DMS153 treated with DMSO at 0.1 percent for 48 hours (cell line): ENCODE measurements at regions not wholly inside any gene's neighbourhood (a gene's known extent, or its start where the extent isn't known, plus 50 kb on each side); places are given as distances from the start of the nearest gene placed in this dataset.
"Not testable (repeated sequence)": the region's sequence is repeated elsewhere in the genome, so short reads cannot be mapped to it uniquely, and the experiment has no call there.

ENCODE experiments used
- DNase-seq: peaks from one replicate; lab custom pipeline; 2025; ENCODE audit not compliant: unreplicated experiment; lab: John Stamatoyannopoulos, UW

GRCh38 chr5:127213231-127213630, 77.4 kb upstream of the MEGF10 start:
- DNase-seq: no peak

GRCh38 chr5:127216143-127216542, 74.5 kb upstream of the MEGF10 start:
- no peak for DNase-seq

- DNase-seq: no peak
Observed at GRCh38 chr5:127216898-127217675, 73.5 kb upstream of the MEGF10 start.

GRCh38 chr5:127221936-127222335, 68.7 kb upstream of the MEGF10 start:
- DNase-seq: not testable (repeated sequence)

GRCh38 chr5:127222571-127223156, 67.9 kb upstream of the MEGF10 start:
- DNase-seq: not testable (repeated sequence)

GRCh38 chr5:127223256-127223974, 67.2 kb upstream of the MEGF10 start:
- no peak for DNase-seq

- no peak for DNase-seq
Observed at GRCh38 chr5:127227881-127228280, 62.7 kb upstream of the MEGF10 start.

- no peak for DNase-seq
Observed at GRCh38 chr5:127228540-127229184, 61.9 kb upstream of the MEGF10 start.

- no peak for DNase-seq
Observed at GRCh38 chr5:127229185-127229889, 61.3 kb upstream of the MEGF10 start.

- no peak for DNase-seq
Observed at GRCh38 chr5:127231118-127231517, 59.5 kb upstream of the MEGF10 start.

GRCh38 chr5:127233590-127233989, 57.0 kb upstream of the MEGF10 start:
- DNase-seq: no peak

- DNase-seq: no peak
Observed at GRCh38 chr5:127235136-127235535, 55.5 kb upstream of the MEGF10 start.

- no peak for DNase-seq
Observed at GRCh38 chr5:127236254-127236653, 54.3 kb upstream of the MEGF10 start.
